CD14-positive monocyte (primary cell): ENCODE measurements at regions not wholly inside any gene's neighbourhood (a gene's known extent, or its start where the extent isn't known, plus 50 kb on each side); places are given as distances from the start of the nearest gene placed in this dataset.

ENCODE experiments used
- DNase-seq, 3 donors: peaks; one replicate each; pipeline ENCODE4 v3.0.0-alpha.2; 2011 to 2022
- H2AFZ ChIP-seq: 2 replicates; pipeline ENCODE4 v1.6.0; 2012; ENCODE audit warnings: mild to moderate bottlenecking, low read depth, low read length, inconsistent platforms; ENCODE audit not compliant: insufficient read depth, poor library complexity, severe bottlenecking
- H3K27ac ChIP-seq, 2 donors: 1 replicate in 1 of 2; 2 replicates in 1 of 2; pipeline ENCODE4 v1.5.1; 2012 to 2013; ENCODE audit warnings: low read length in 2 of 2, control low read depth in 1 of 2, inconsistent platforms in 1 of 2, low read depth in 1 of 2, mild to moderate bottlenecking in 1 of 2
- H3K27me3 ChIP-seq, 2 donors: one replicate each; pipeline versions ENCODE4 v1.6.0 to v1.6.1; 2011 to 2013; ENCODE audit warnings: low read length in 2 of 2; ENCODE audit not compliant: control insufficient read depth in 2 of 2, insufficient read depth in 2 of 2
- H3K36me3 ChIP-seq, 2 donors: replicated peaks in 1 of 2; 1 replicate in 1 of 2; 2 replicates in 1 of 2; pipeline versions ENCODE4 v1.5.1 to v1.6.1; 2012 to 2013; ENCODE audit warnings: low read length in 2 of 2, control low read depth in 1 of 2, inconsistent platforms in 1 of 2, mild to moderate bottlenecking in 1 of 2; ENCODE audit not compliant: insufficient read depth in 2 of 2, control insufficient read depth in 1 of 2
- H3K4me1 ChIP-seq, 2 donors: 1 replicate in 1 of 2; 2 replicates in 1 of 2; pipeline versions ENCODE4 v1.5.1 to v1.6.1; 2012 to 2013; ENCODE audit warnings: low read length in 2 of 2, control low read depth in 1 of 2, inconsistent platforms in 1 of 2, mild to moderate bottlenecking in 1 of 2, moderate library complexity in 1 of 2; ENCODE audit not compliant: insufficient read depth in 2 of 2, control insufficient read depth in 1 of 2
- H3K4me2 ChIP-seq: replicated peaks from 2 replicates; pipeline ENCODE3; 2012; ENCODE audit warnings: low read length, moderate library complexity, mild to moderate bottlenecking; ENCODE audit not compliant: poor library complexity, severe bottlenecking; ENCODE audit errors: extremely low read depth
- H3K4me3 ChIP-seq, 3 experiments: fragments of 200-600 bp in 1 of 3; sonication (generic) in 1 of 3; replicated peaks in 1 of 3; 1 replicate in 2 of 3; 2 replicates in 1 of 3; pipeline ENCODE4 v1.5.1; 2011 to 2013; ENCODE audit warnings: low read length in 3 of 3, mild to moderate bottlenecking in 3 of 3, control low read depth in 2 of 3, low read depth in 2 of 3, inconsistent platforms in 1 of 3, moderate library complexity in 1 of 3
- H3K79me2 ChIP-seq: 2 replicates; pipeline ENCODE4 v1.6.0; 2012; ENCODE audit warnings: mild to moderate bottlenecking, control low read depth, inconsistent platforms, low read length, moderate library complexity; ENCODE audit not compliant: insufficient read depth
- H3K9ac ChIP-seq: 2 replicates; pipeline ENCODE4 v1.6.0; 2017; ENCODE audit warnings: low read length, mild to moderate bottlenecking; ENCODE audit not compliant: insufficient read depth, poor library complexity, severe bottlenecking
- H3K9me3 ChIP-seq, 2 donors: replicated peaks in 1 of 2; 1 replicate in 1 of 2; 2 replicates in 1 of 2; pipeline versions ENCODE4 v1.5.1 to v1.6.1; 2012 to 2013; ENCODE audit warnings: low read length in 2 of 2, control low read depth in 1 of 2; ENCODE audit not compliant: control insufficient read depth in 1 of 2, insufficient read depth in 1 of 2
- H4K20me1 ChIP-seq: 2 replicates; pipeline ENCODE4 v1.6.0; 2012; ENCODE audit warnings: mild to moderate bottlenecking, low read length, control low read depth, moderate library complexity; ENCODE audit not compliant: insufficient read depth
- H3K27ac Mint-ChIP-seq, 7 donors: one replicate each; pipeline ENCODE4 v1.8.0; 2020; ENCODE audit warnings: mild to moderate bottlenecking in 7 of 7, mixed read lengths in 7 of 7, moderate library complexity in 6 of 7, inconsistent platforms in 2 of 7
- H3K27me3 Mint-ChIP-seq, 3 donors: one replicate each; pipeline ENCODE4 v1.8.0; 2021 to 2022; ENCODE audit warnings: low read depth in 3 of 3, mild to moderate bottlenecking in 3 of 3, mixed read lengths in 3 of 3, moderate library complexity in 3 of 3, inconsistent platforms in 1 of 3
- H3K36me3 Mint-ChIP-seq, 2 donors: one replicate each; pipeline ENCODE4 v1.8.0; 2020; ENCODE audit warnings: mixed read lengths in 2 of 2, inconsistent platforms in 1 of 2, mild to moderate bottlenecking in 1 of 2
- H3K4me1 Mint-ChIP-seq: one replicate; pipeline ENCODE4 v1.8.0; 2020; ENCODE audit warnings: mild to moderate bottlenecking, mixed read lengths
- H3K4me3 Mint-ChIP-seq, 2 donors: one replicate each; pipeline ENCODE4 v1.8.0; 2020; ENCODE audit warnings: mild to moderate bottlenecking in 2 of 2, mixed read lengths in 2 of 2, moderate library complexity in 1 of 2
- H3K9me3 Mint-ChIP-seq, 7 donors: one replicate each; pipeline ENCODE4 v1.8.0; 2020 to 2022; ENCODE audit warnings: mixed read lengths in 7 of 7, mild to moderate bottlenecking in 6 of 7, moderate library complexity in 6 of 7, inconsistent platforms in 2 of 7
- CTCF ChIP-seq: fragments of 200-600 bp; IDR thresholded peaks from one replicate; pipeline ENCODE4 v1.8.0; 2022; ENCODE audit warnings: antibody characterized with exemption, mild to moderate bottlenecking
- WGBS: methylation state at CpG from one replicate; pipeline ENCODE4 v1.1.5; 2013; ENCODE audit warnings: missing lambda C conversion rate; ENCODE audit not compliant: insufficient coverage; 5-methylcytosine and 5-hydroxymethylcytosine counted together
- intact Hi-C, 2 donors: fragments of 100-400 bp; cut with micrococcal nuclease; formaldehyde crosslinking; loops; one replicate each; pipeline versions ENCODE4 v1.15.0 to v1.15.1; 2023

GRCh38 chr4:74631338-74631737 is 163.0 kb downstream of the BTC start:
- Mint-ChIP-seq H3K9me3 (no peaks in the 10 kb centered on the region), H3K27me3 (no peaks in the 10 kb centered on the region), H3K27ac (peak overlapping the region in 5 of 7 donors; percentile 26 to 70 (median 31)), H3K4me3 (no peak overlapping the region), H3K4me1 (peaks cover 35% of the 10 kb centered on the region), H3K36me3 (no peaks in the 10 kb centered on the region)
- Histone ChIP-seq H3K79me2 (no peaks in the 10 kb centered on the region), H3K9ac (no peak overlapping the region), H2AFZ (no peak overlapping the region), H3K36me3 (no peaks in the 10 kb centered on the region), H3K4me2 (no peak overlapping the region), H3K27ac (no peak overlapping the region), H3K4me3 (no peak overlapping the region), H3K4me1 (peaks cover 28 to 37% of the 10 kb centered on the region in 2 donors), H3K9me3 (no peaks in the 10 kb centered on the region), H4K20me1 (no peaks in the 10 kb centered on the region), H3K27me3 (no peaks in the 10 kb centered on the region)
- intact Hi-C loops: no loop called here
- peak; percentile 37 to 66 (median 57) for DNase-seq
- 60% methylated on average over 2 of the region's 2 CpGs for WGBS
- no peak for TF ChIP-seq CTCF

DNA sequence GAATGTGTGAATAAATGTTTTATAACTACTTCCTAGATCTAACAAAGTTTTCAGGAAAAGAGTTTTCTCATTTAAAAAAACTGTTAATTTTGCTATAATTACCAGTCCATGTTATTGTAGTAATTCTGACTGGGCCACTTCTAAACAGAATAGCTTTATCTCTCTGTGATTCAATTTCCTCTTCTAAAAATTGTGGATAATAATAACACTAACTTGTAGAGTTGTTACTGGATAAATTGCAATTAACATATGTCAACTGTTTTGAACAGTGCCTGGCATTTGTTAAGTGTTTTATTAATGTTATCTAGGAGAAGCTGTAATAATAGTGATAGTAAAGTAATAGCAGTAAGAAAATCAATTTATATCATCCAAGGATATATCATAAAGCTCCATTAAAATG is 162.3 kb downstream of the BTC start:
- Histone ChIP-seq H3K4me1 (peaks cover 28 to 37% of the 10 kb centered on the region in 2 donors), H3K36me3 (no peaks in the 10 kb centered on the region), H3K4me2 (no peak overlapping the region), H3K9ac (no peak overlapping the region), H3K27me3 (no peaks in the 10 kb centered on the region), H4K20me1 (no peaks in the 10 kb centered on the region), H2AFZ (no peak overlapping the region), H3K9me3 (no peaks in the 10 kb centered on the region), H3K4me3 (no peak overlapping the region), H3K27ac (no peak overlapping the region), H3K79me2 (no peaks in the 10 kb centered on the region)
- intact Hi-C loops: no loop called here
- H3K4me1 Mint-ChIP-seq: peaks cover 35% of the 10 kb centered on the region
- H3K36me3 Mint-ChIP-seq: no peaks in the 10 kb centered on the region
- H3K27ac Mint-ChIP-seq: no peak overlapping the region
- H3K4me3 Mint-ChIP-seq: no peak overlapping the region
- DNase-seq: no peak
- no peak for TF ChIP-seq CTCF
- H3K9me3 Mint-ChIP-seq: no peaks in the 10 kb centered on the region
- H3K27me3 Mint-ChIP-seq: no peaks in the 10 kb centered on the region
